HEK293T (cell line): ENCODE measurements at regions not wholly inside any gene's neighbourhood (a gene's known extent, or its start where the extent isn't known, plus 50 kb on each side); places are given as distances from the start of the nearest gene placed in this dataset.

Experiments
- BHLHE40 ChIP-seq: fragments of 450-650 bp; IDR thresholded peaks from 2 replicates; pipeline ENCODE4 v1.6.1; 2016; ENCODE audit warnings: mild to moderate bottlenecking, moderate library complexity, borderline replicate concordance
- ELF4 ChIP-seq: fragments of 450-650 bp; IDR thresholded peaks from 2 replicates; pipeline ENCODE4 v1.6.1; 2017; ENCODE audit warnings: antibody characterized with exemption
- FOXA1 ChIP-seq: fragments of 450-650 bp; IDR thresholded peaks from 2 replicates; pipeline ENCODE4 v1.6.1; 2016; ENCODE audit warnings: mild to moderate bottlenecking
- FOXK2 ChIP-seq: fragments of 450-650 bp; IDR thresholded peaks from 2 replicates; pipeline ENCODE4 v1.6.1; 2016; ENCODE audit warnings: mild to moderate bottlenecking
- FOXM1 ChIP-seq: fragments of 450-650 bp; IDR thresholded peaks from 2 replicates; pipeline ENCODE4 v1.6.1; 2017; ENCODE audit warnings: mild to moderate bottlenecking, borderline replicate concordance
- HDGF ChIP-seq: fragments of 450-650 bp; IDR thresholded peaks from 2 replicates; pipeline ENCODE4 v1.6.1; 2017; ENCODE audit warnings: antibody characterized with exemption, borderline replicate concordance
- LEF1 ChIP-seq: fragments of 450-650 bp; IDR thresholded peaks from 2 replicates; pipeline ENCODE4 v1.6.1; 2017; ENCODE audit warnings: mild to moderate bottlenecking, borderline replicate concordance
- NFRKB ChIP-seq: fragments of 450-650 bp; IDR thresholded peaks from 2 replicates; pipeline ENCODE4 v1.6.1; 2016; ENCODE audit warnings: mild to moderate bottlenecking, moderate library complexity
- PKNOX1 ChIP-seq: fragments of 450-650 bp; IDR thresholded peaks from 2 replicates; pipeline ENCODE4 v1.6.1; 2016
- SP1 ChIP-seq: fragments of 450-650 bp; IDR thresholded peaks from 2 replicates; pipeline ENCODE4 v1.6.1; 2017
- SUZ12 ChIP-seq: fragments of 450-650 bp; IDR thresholded peaks from 2 replicates; pipeline ENCODE4 v1.6.1; 2016; ENCODE audit warnings: mild to moderate bottlenecking
- TARDBP ChIP-seq: fragments of 450-650 bp; IDR thresholded peaks from 2 replicates; pipeline ENCODE4 v1.6.1; 2016
- ZNF384 ChIP-seq: fragments of 450-650 bp; IDR thresholded peaks from 2 replicates; pipeline ENCODE4 v1.6.1; 2016

- TF ChIP-seq NFRKB, result no peak
- TF ChIP-seq ELF4, result no peak
- no peak for TF ChIP-seq FOXK2
- TF ChIP-seq FOXA1, result no peak
- TF ChIP-seq HDGF, result no peak
- TF ChIP-seq FOXM1, result no peak
- TF ChIP-seq TARDBP, result no peak
- TF ChIP-seq BHLHE40, result no peak
- TF ChIP-seq SP1, result no peak
- no peak for TF ChIP-seq LEF1
- no peak for TF ChIP-seq PKNOX1
- TF ChIP-seq SUZ12, result no peak
- no peak for TF ChIP-seq ZNF384
Observed at GRCh38 chr2:66251573-66251972, 183.4 kb upstream of the MEIS1 start.
